Panc1 (cell line): ENCODE measurements at regions not wholly inside any gene's neighbourhood (a gene's known extent, or its start where the extent isn't known, plus 50 kb on each side); places are given as distances from the start of the nearest gene placed in this dataset.

Source experiments
- ATAC-seq: fragments of 200-7000 bp; cut with Tn5 transposase; 2 replicates; pipeline ENCODE4 v1.9.1; 2020; ENCODE audit warnings: mild to moderate bottlenecking, moderate library complexity
- BruUV-seq: library from RNA; stranded (reverse); fragments of 400-500 nt; replicated peaks from 2 replicates; lab custom pipeline; 2021; lab: Mats Ljungman, UMichigan
- CTCF ChIA-PET: fragments of 300-600 bp; sonication (Branson Sonifier 250); formaldehyde crosslinking; loops from one replicate; lab custom pipeline; 2022; ENCODE audit warnings: antibody characterized with exemption; lab: Charles Lee
- POLR2A ChIA-PET: fragments of 300-600 bp; sonication (Branson Sonifier 250); formaldehyde crosslinking; loops from one replicate; lab custom pipeline; 2022; ENCODE audit warnings: antibody characterized with exemption; lab: Charles Lee
- DNase-seq: peaks from one replicate; pipeline ENCODE4 v3.0.0-alpha.2; 2010; ENCODE audit warnings: low read depth, low spot score
- H3K27ac ChIP-seq: 2 replicates; pipeline ENCODE4 v1.5.1; 2011; ENCODE audit warnings: mild to moderate bottlenecking, low read length, inconsistent platforms
- H3K27me3 ChIP-seq: fragments of 200-500 bp; sonication (Bioruptor generic); 2 replicates; pipeline ENCODE4 v1.6.0; 2014; ENCODE audit warnings: low read length, inconsistent platforms; ENCODE audit not compliant: control insufficient read depth, insufficient read depth
- H3K36me3 ChIP-seq: fragments of 200-500 bp; sonication (Bioruptor generic); 2 replicates; pipeline ENCODE4 v1.5.1; 2014; ENCODE audit warnings: inconsistent platforms, mild to moderate bottlenecking, low read length, moderate library complexity; ENCODE audit not compliant: control insufficient read depth, insufficient read depth
- H3K4me1 ChIP-seq: 2 replicates; pipeline ENCODE4 v1.5.1; 2011; ENCODE audit warnings: inconsistent platforms, mild to moderate bottlenecking, low read length, moderate library complexity; ENCODE audit not compliant: control insufficient read depth, insufficient read depth
- H3K4me3 ChIP-seq, 2 experiments: 2 replicates each; pipeline ENCODE4 v1.5.1; 2011 to 2012; ENCODE audit warnings: low read depth in 2 of 2, low read length in 2 of 2, mild to moderate bottlenecking in 2 of 2, inconsistent platforms in 1 of 2, moderate library complexity in 1 of 2
- H3K9me3 ChIP-seq: fragments of 200-500 bp; sonication (Bioruptor generic); 2 replicates; pipeline ENCODE4 v1.5.1; 2014; ENCODE audit warnings: low read depth, mild to moderate bottlenecking, inconsistent platforms, low read length, moderate library complexity; ENCODE audit not compliant: control insufficient read depth, insufficient read depth
- POLR2AphosphoS5 ChIP-seq: IDR thresholded peaks from 2 replicates; pipeline ENCODE4 v1.6.1; 2012; ENCODE audit warnings: mild to moderate bottlenecking, low read depth, low read length, moderate library complexity
- SIN3A ChIP-seq: IDR thresholded peaks from 2 replicates; pipeline ENCODE4 v1.6.1; 2012; ENCODE audit warnings: low read depth, mild to moderate bottlenecking, low read length, moderate library complexity, borderline replicate concordance; ENCODE audit not compliant: insufficient read depth
- TCF7L2 ChIP-seq: IDR thresholded peaks from 2 replicates; pipeline ENCODE4 v1.6.1; 2011; ENCODE audit warnings: mild to moderate bottlenecking, low read depth, low read length, inconsistent platforms
- in situ Hi-C: cut with HindIII; loops from 2 replicates; pipeline ENCODE4 v1.10.0; 2016; ENCODE audit warnings: low sequenced_read_pairs, low pct_unique_long_range_greater_than_20kb
- intact Hi-C: fragments of 100-400 bp; cut with micrococcal nuclease; formaldehyde crosslinking; loops from one replicate; pipeline ENCODE4 v1.10.0; 2022; ENCODE audit not compliant: unreplicated experiment
- TF ChIP-seq, protein P1 (sequence below): fragments of 450-650 bp; IDR thresholded peaks from 2 replicates; pipeline ENCODE4 v1.5.1; 2017; ENCODE audit warnings: mild to moderate bottlenecking
- TF ChIP-seq, protein P2 (sequence below), 2 experiments: IDR thresholded peaks; 2 replicates each; pipeline ENCODE4 v1.6.1; 2011 to 2012; ENCODE audit warnings: low read depth in 2 of 2, control low read depth in 1 of 2, low read length in 1 of 2, mild to moderate bottlenecking in 1 of 2, moderate library complexity in 1 of 2; ENCODE audit not compliant: insufficient read depth in 1 of 2

DNA sequence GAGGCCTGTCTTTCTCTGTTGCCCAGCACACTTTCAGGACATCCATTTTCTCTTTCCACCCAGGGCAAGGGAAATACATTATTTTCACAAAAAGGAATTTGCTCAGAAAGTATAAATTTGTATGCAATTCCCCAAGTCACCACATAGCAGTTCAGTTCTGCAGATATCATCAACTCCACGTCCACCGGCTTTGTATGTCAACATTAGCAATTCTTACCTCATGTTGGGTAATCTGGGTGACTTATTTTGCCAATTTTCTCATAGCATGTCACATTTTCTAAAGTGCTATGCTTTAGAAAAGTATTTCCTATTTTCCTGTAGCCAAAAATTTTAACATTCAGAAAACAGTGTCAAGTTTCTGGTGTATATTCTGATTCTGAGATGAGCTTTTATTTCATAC is 501.8 kb downstream of the EFNB2 start:
- BruUV-seq = no TSS peak
- intact Hi-C loops = no loop called here
- ATAC-seq = no peak

DNA sequence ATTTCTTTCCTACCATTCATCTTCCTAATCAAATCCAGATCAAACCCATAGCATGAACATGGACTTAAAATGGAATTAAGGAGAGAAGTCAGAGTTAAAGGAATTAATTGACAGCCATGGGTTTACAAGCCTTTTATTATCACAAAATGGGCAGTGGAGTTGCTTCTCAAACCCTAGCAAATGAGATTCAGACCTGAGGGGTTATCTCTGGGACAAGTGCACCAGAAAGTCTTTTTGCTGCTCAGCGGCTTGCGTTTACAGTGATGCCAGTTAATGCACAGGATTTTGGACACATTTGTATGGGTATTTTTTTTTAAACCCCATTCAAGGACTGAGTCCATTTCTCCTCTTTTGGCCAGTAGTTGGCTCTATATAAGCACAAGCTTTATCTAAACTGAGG is 503.0 kb downstream of the EFNB2 start:
- BruUV-seq = no TSS peak
- TF ChIP-seq, protein P1, sequence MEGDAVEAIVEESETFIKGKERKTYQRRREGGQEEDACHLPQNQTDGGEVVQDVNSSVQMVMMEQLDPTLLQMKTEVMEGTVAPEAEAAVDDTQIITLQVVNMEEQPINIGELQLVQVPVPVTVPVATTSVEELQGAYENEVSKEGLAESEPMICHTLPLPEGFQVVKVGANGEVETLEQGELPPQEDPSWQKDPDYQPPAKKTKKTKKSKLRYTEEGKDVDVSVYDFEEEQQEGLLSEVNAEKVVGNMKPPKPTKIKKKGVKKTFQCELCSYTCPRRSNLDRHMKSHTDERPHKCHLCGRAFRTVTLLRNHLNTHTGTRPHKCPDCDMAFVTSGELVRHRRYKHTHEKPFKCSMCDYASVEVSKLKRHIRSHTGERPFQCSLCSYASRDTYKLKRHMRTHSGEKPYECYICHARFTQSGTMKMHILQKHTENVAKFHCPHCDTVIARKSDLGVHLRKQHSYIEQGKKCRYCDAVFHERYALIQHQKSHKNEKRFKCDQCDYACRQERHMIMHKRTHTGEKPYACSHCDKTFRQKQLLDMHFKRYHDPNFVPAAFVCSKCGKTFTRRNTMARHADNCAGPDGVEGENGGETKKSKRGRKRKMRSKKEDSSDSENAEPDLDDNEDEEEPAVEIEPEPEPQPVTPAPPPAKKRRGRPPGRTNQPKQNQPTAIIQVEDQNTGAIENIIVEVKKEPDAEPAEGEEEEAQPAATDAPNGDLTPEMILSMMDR = no peak
- TF ChIP-seq SIN3A = no peak
- no peak for TF ChIP-seq POLR2AphosphoS5
- TF ChIP-seq, protein P2, sequence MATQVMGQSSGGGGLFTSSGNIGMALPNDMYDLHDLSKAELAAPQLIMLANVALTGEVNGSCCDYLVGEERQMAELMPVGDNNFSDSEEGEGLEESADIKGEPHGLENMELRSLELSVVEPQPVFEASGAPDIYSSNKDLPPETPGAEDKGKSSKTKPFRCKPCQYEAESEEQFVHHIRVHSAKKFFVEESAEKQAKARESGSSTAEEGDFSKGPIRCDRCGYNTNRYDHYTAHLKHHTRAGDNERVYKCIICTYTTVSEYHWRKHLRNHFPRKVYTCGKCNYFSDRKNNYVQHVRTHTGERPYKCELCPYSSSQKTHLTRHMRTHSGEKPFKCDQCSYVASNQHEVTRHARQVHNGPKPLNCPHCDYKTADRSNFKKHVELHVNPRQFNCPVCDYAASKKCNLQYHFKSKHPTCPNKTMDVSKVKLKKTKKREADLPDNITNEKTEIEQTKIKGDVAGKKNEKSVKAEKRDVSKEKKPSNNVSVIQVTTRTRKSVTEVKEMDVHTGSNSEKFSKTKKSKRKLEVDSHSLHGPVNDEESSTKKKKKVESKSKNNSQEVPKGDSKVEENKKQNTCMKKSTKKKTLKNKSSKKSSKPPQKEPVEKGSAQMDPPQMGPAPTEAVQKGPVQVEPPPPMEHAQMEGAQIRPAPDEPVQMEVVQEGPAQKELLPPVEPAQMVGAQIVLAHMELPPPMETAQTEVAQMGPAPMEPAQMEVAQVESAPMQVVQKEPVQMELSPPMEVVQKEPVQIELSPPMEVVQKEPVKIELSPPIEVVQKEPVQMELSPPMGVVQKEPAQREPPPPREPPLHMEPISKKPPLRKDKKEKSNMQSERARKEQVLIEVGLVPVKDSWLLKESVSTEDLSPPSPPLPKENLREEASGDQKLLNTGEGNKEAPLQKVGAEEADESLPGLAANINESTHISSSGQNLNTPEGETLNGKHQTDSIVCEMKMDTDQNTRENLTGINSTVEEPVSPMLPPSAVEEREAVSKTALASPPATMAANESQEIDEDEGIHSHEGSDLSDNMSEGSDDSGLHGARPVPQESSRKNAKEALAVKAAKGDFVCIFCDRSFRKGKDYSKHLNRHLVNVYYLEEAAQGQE (IDR thresholded peaks at IDR 0.05; ENCODE audit: insufficient read depth in 1 of 2, low read depth in 2 of 2, low read length in 1 of 2) = no peak
- TF ChIP-seq TCF7L2 = no peak
- Histone ChIP-seq H3K27ac (no peak overlapping the region), H3K27me3 (no peaks in the 10 kb centered on the region), H3K36me3 (no peaks in the 10 kb centered on the region), H3K4me3 (no peak overlapping the region), H3K4me1 (no peaks in the 10 kb centered on the region), H3K9me3 (no peaks in the 10 kb centered on the region)
- DNase-seq (no peak), ATAC-seq (no peak)
- in situ Hi-C loops (no loop called here), intact Hi-C loops (no loop called here)
- POLR2A ChIA-PET = no interaction called here
- CTCF ChIA-PET = no interaction called here

More for the DNA sequence above, 501.8 kb downstream of the EFNB2 start:
- DNase-seq = no peak
- H3K36me3 ChIP-seq = no peaks in the 10 kb centered on the region
- POLR2A ChIA-PET = interaction anchor here (0.6 kb wide), 1 partner anchor 122 kb away, joined by 4 read pairs; no protein-coding TSS in a partner anchor
- H3K4me3 ChIP-seq = no peak overlapping the region
- no peak overlapping the region for H3K27ac ChIP-seq
- in situ Hi-C loops = no loop called here
- H3K4me1 ChIP-seq = no peaks in the 10 kb centered on the region
- H3K9me3 ChIP-seq = no peaks in the 10 kb centered on the region
- CTCF ChIA-PET = no interaction called here
- H3K27me3 ChIP-seq = no peaks in the 10 kb centered on the region
- TF ChIP-seq, protein P2 (IDR thresholded peaks at IDR 0.05; ENCODE audit: insufficient read depth in 1 of 2, low read depth in 2 of 2, low read length in 1 of 2) = no peak
- TF ChIP-seq TCF7L2 = no peak
- no peak for TF ChIP-seq POLR2AphosphoS5
- no peak for TF ChIP-seq SIN3A
- TF ChIP-seq, protein P1 = no peak
